ENCODE measurements at regions not wholly inside any gene's neighbourhood (a gene's known extent, or its start where the extent isn't known, plus 50 kb on each side); places are given as distances from the start of the nearest gene placed in this dataset.

DNA sequence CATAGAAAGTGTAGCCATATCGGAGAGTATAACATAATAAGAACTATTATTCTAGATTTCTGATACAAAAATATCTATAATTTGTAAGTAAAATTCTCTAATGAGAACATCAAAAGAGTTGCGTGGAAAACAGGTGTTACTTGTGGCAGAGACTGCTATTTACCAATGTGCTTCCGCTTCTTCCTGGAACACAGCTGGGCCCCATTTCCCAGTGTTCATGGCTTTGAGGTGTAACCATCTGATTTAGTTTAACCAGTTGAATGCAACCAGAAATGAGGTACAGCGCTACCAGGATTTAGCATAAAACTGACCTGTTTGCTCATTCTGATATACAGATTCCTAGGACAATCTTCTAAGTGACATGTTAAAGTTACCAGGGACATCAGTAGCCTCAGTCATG lies 1055.2 kb downstream of the IGSF11 start:
- no peak for DNase-seq (ENCODE audit: low read depth in 2 of 3, low spot score in 1 of 3)

- no peak for DNase-seq (ENCODE audit: low read depth in 2 of 3, low spot score in 1 of 3)
Observed at GRCh38 chr3:117987256-117987655, 1047.4 kb downstream of the IGSF11 start.

DNA sequence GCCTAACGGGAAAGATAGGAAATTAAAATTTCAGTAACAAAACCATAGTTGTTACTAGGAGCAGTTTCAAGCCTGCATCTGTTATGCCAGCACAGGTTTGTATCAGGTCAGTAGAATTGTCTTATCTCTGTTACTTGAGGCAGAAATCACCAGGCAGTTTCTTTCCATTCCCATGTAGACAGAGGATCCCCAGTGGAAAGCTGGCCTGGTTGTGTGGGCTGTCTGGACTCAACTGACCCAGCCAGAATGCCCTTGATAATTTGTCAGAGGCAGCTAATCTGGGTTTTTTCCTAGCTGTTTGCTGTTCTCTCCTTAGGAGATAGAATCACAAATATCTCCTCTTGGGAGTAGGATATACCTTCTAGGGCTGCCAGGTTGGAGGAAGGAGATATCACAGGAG lies 1044.7 kb downstream of the IGSF11 start:
- no peak for DNase-seq (ENCODE audit: low read depth in 2 of 3, low spot score in 1 of 3)

GRCh38 chr3:117990627-117991026 lies 1044.0 kb downstream of the IGSF11 start:
- DNase-seq (ENCODE audit: low read depth in 2 of 3, low spot score in 1 of 3), result no peak

DNA sequence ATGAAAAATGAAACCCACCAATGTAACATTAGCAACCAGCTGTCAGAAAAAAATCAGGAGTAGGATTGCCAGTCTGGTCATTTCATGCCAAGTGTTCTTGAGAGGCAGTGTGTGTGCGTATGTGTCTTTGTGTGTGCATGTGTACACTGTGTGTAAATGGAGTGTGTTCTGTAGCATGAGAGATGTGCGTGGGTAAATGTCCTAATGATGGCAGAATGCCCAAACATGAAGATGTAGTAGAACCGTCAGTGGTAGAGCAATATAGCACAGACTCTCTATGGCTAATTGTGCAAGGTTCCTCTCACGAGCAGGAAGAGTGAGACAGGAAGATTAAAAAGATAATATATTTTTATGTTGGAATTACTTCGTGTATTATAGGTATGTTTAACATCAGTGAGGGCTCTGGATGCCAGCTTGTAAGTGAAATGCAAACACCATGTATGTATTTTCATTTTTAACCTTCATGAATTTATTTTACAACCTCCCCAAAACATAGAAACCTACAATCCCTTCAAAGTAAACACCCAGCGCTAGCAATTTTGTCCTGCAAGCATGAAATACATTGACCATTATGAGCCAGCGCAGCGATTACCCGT lies 1038.7 kb downstream of the IGSF11 start:
- DNase-seq (ENCODE audit: low read depth in 2 of 3, low spot score in 1 of 3), result no peak

- peak; percentile 30 to 41 (median 30) for DNase-seq (ENCODE audit: low read depth in 2 of 3, low spot score in 1 of 3)
Observed at GRCh38 chr3:117997201-117998049, 1037.2 kb downstream of the IGSF11 start.

GRCh38 chr3:117998071-117998470 lies 1036.6 kb downstream of the IGSF11 start:
- DNase-seq (ENCODE audit: low read depth in 2 of 3, low spot score in 1 of 3), result no peak

DNA sequence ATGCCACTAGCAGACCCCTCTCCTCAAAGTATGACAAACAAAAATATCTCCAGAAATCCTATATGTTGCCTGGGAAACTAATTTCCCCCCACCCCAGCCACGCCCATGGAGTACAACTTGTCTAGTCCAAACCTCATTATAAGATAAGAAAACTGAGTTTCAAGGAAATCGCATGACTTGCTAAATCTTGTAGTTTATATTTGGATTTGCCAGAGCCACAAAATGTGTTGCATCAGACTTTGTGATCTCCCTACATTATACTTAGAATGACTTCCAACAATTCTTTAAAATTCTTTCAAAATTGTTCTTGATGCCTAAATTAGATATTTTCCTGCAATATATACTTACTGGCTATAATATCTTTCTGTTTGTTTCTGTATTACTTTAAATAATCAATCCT lies 1034.4 kb downstream of the IGSF11 start:
- DNase-seq (ENCODE audit: low read depth in 2 of 3, low spot score in 1 of 3), result no peak

- no peak for DNase-seq (ENCODE audit: low read depth in 2 of 3, low spot score in 1 of 3)
Observed at GRCh38 chr3:118001380-118001779, 1033.3 kb downstream of the IGSF11 start.

DNA sequence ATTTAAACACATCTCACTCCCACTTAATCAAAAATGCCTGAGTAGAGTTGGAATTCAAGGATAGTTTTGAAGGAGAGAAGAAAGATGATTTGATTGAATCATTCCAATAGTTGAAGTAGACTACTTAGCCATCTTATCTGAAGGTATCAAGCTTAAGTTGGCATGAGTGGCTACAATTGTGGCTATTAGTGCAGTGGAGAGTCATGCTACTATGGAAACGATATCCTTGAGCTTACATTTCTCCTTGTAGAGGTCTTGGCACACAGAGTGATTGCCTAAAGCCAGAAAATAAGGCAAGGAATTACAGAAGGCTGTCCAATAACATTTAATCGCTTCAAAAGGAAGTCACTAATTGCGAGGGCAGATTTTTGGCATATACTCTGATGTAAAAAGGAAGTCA lies 1022.7 kb downstream of the IGSF11 start:
- no peak for DNase-seq (ENCODE audit: low read depth in 2 of 3, low spot score in 1 of 3)

GRCh38 chr3:118029049-118029448 lies 1005.6 kb downstream of the IGSF11 start:
- DNase-seq (ENCODE audit: low read depth in 2 of 3, low spot score in 1 of 3), result no peak

GRCh38 chr3:118036215-118036614 lies 998.4 kb downstream of the IGSF11 start:
- no peak for DNase-seq (ENCODE audit: low read depth in 2 of 3, low spot score in 1 of 3)

DNA sequence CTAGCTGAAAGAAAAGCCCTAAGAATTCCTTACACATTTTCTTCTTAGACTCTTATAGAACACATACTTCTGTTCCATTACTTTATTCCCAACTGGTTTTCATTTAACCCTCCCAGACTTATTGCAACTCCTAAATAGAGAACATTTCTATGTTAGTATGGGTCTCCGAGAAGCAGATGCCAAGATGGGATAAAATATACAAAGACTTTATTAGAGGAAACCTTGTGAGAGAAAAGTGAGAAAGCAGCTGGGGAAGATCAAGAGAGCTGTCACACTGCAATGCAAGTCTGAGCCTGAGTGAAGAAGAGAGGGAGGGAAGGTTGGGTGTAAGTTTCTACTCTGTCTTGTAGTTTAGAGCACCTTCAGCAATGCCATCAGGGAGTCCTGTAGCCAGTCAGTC lies 979.3 kb downstream of the IGSF11 start:
- DNase-seq (ENCODE audit: low read depth in 2 of 3, low spot score in 1 of 3), result no peak

DNA sequence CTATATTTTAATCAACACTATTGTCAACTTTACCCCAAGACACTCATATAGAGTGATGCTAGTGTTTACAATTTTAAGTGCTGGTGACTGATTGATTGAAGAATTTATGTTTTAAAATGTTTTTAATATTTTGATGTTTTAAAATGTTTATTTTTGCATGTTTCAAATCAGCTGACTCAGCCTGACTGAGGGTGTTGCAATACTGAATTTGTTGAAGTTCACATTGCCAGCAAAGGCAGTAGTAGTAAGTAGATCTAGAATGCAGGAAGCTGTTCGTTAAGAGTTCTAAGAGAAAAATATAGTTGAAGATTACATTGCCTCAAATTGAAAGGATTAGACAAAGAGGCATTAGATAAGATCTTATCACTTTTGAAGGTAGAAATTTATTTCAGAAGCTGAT lies 977.6 kb downstream of the IGSF11 start:
- no peak for DNase-seq (ENCODE audit: low read depth in 2 of 3, low spot score in 1 of 3)

- DNase-seq (ENCODE audit: low read depth in 2 of 3, low spot score in 1 of 3), result no peak
Observed at GRCh38 chr3:118059096-118059495, 975.5 kb downstream of the IGSF11 start.

- DNase-seq (ENCODE audit: low read depth in 2 of 3, low spot score in 1 of 3), result no peak
Observed at GRCh38 chr3:118067439-118067838, 967.2 kb downstream of the IGSF11 start.

DNA sequence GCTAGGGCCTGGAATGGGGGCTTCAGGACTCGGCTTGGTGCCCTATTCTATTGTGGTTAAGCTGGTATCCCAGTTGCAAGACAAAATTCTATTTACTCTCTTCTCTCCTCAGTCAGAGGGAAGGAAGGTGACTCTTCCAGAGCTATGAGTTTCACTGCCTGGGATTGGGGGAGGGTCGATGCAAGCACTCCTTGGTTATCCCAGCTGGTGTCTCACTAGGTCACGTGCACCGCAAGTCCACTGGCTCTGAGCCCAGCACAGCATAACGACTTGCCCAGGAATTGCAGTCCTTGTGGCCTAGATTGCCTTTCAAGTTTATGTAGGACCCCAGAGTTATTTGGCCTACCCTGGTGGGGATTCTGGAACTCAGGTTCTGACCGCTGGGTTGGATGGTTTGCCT lies 958.8 kb downstream of the IGSF11 start:
- no peak for DNase-seq (ENCODE audit: low read depth in 2 of 3, low spot score in 1 of 3)

GRCh38 chr3:118077332-118077731 lies 957.3 kb downstream of the IGSF11 start:
- no peak for DNase-seq (ENCODE audit: low read depth in 2 of 3, low spot score in 1 of 3)

DNA sequence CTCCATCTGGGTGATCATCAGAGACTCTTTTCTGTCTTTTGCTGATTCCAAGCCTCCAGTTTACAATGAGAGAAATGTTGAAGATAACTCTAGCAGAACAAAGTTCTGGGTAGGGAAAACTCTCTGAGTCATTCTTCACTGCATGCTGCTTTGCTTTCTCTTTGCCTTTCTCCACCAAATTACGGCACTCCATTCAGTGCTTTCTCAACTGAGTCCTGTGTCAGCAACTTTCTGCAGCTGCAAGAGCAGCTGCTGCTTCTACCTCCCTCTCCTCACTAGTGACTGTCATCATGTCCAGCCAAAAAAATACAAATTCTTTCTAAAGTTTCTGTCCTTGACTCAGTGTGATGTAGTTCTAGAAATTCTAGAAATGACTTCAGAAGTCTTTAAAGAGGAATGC lies 953.8 kb downstream of the IGSF11 start:
- DNase-seq (ENCODE audit: low read depth in 2 of 3, low spot score in 1 of 3), result no peak

GRCh38 chr3:118088696-118089095 lies 946.0 kb downstream of the IGSF11 start:
- no peak for DNase-seq (ENCODE audit: low read depth in 2 of 3, low spot score in 1 of 3)

- DNase-seq (ENCODE audit: low read depth in 2 of 3, low spot score in 1 of 3), result no peak
Observed at GRCh38 chr3:118089563-118089962, 945.1 kb downstream of the IGSF11 start.

- DNase-seq (ENCODE audit: low read depth in 2 of 3, low spot score in 1 of 3), result no peak
Observed at GRCh38 chr3:118097226-118097625, 937.4 kb downstream of the IGSF11 start.

DNA sequence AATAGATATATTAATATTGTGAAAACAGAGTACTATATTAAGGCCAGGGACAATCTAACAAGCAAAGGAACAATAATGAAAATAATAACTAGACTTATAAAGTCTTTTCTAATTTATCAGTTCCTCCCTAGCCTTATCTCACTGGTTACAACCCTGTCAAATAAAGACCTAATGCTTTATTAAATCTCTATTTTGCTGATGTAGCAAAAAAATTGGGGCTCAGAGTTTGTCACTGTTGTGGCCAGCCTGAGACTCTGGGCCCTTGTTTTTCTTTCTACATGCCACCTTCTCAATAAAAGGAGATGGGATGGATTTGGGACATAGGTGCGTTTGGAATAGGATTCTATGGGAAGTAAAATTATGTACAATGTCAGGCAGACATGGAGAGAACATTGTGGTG lies 937.0 kb downstream of the IGSF11 start:
- no peak for DNase-seq (ENCODE audit: low read depth in 2 of 3, low spot score in 1 of 3)
